NCI-H128 (cell line): ENCODE measurements at regions not wholly inside any gene's neighbourhood (a gene's known extent, or its start where the extent isn't known, plus 50 kb on each side); places are given as distances from the start of the nearest gene placed in this dataset.
"Not testable (repeated sequence)": the region's sequence is repeated elsewhere in the genome, so short reads cannot be mapped to it uniquely, and the experiment has no call there.

ENCODE experiments used
- DNase-seq: peaks from one replicate; lab custom pipeline; 2025; ENCODE audit not compliant: unreplicated experiment; lab: John Stamatoyannopoulos, UW

- DNase-seq = not testable (repeated sequence)
Measured at GRCh38 chrX:3817480-3817879, 104.0 kb upstream of the PRKX start.

GRCh38 chrX:3815896-3816664, 102.6 kb upstream of the PRKX start:
- no peak for DNase-seq

- peak; percentile 3 for DNase-seq
Measured at GRCh38 chrX:3811331-3812311, 98.2 kb upstream of the PRKX start.

- DNase-seq = no peak
Measured at GRCh38 chrX:3807906-3808305, 94.5 kb upstream of the PRKX start.

- peak; percentile 4 for DNase-seq
Measured at GRCh38 chrX:3806630-3807029, 93.2 kb upstream of the PRKX start.

- no peak for DNase-seq
Measured at GRCh38 chrX:3803713-3804112, 90.3 kb upstream of the PRKX start.

GRCh38 chrX:3803305-3803704, 89.9 kb upstream of the PRKX start:
- DNase-seq = no peak

- DNase-seq = not testable (repeated sequence)
Measured at GRCh38 chrX:3795411-3795810, 82.0 kb upstream of the PRKX start.

GRCh38 chrX:3791449-3791848, 78.0 kb upstream of the PRKX start:
- no peak for DNase-seq

- no peak for DNase-seq
Measured at GRCh38 chrX:3788494-3789233, 75.2 kb upstream of the PRKX start.

- no peak for DNase-seq
Measured at GRCh38 chrX:3787856-3788255, 74.4 kb upstream of the PRKX start.

GRCh38 chrX:3785822-3786221, 72.4 kb upstream of the PRKX start:
- not testable (repeated sequence) for DNase-seq

GRCh38 chrX:3780564-3780963, 67.1 kb upstream of the PRKX start:
- DNase-seq = no peak

- no peak for DNase-seq
Measured at GRCh38 chrX:3779546-3779945, 66.1 kb upstream of the PRKX start.

- DNase-seq = no peak
Measured at GRCh38 chrX:3777416-3777815, 64.0 kb upstream of the PRKX start.

GRCh38 chrX:3771766-3772165, 58.3 kb upstream of the PRKX start:
- no peak for DNase-seq

- DNase-seq = no peak
Measured at GRCh38 chrX:3768881-3769280, 55.4 kb upstream of the PRKX start.
